NCI-H510A treated with DMSO at 0.1 percent for 48 hours (cell line): ENCODE measurements at regions not wholly inside any gene's neighbourhood (a gene's known extent, or its start where the extent isn't known, plus 50 kb on each side); places are given as distances from the start of the nearest gene placed in this dataset.
"Not testable (repeated sequence)": the region's sequence is repeated elsewhere in the genome, so short reads cannot be mapped to it uniquely, and the experiment has no call there.

Experiments used
- DNase-seq: peaks from one replicate; lab custom pipeline; 2025; lab: John Stamatoyannopoulos, UW

DNA sequence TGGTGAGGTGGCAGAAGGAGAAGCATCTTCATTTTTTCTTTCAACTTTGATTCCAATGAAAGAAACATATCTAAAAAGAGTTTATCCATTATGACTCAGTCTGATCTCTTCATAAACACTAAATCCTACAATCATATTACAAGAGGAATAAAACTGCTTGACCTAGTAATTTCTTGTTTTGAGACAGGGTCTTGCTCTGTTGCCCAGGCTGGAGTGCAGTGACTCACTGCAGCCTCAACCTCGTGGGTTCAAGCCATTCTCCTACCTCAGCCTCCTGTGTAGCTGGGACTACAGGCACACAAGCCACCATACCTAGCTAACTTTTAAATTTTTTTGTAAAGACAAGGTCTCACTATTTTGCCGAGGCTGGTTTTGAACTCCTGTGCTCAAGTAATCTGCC lies 147.2 kb downstream of the NDUFA12 start:
- DNase-seq = no peak

DNA sequence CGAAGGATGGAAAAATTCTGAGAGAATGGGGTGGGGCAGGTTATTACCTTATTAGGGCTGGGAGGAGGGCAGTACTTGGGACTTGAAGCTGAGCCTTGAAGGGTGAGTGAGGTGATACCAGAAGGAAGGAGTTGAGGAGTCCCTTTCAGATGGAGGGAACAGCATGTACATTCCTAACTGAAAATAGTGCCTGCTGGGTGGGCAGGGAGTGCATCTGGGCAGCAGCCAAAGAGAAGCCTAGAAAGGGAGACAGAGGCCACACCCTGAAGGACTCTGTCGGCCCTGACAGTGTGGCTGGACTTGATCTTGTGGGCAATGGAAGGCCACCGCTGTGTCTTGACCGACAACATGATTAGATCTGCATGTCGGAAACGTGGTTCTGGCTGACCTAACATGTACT lies 147.6 kb downstream of the NDUFA12 start:
- no peak for DNase-seq

DNA sequence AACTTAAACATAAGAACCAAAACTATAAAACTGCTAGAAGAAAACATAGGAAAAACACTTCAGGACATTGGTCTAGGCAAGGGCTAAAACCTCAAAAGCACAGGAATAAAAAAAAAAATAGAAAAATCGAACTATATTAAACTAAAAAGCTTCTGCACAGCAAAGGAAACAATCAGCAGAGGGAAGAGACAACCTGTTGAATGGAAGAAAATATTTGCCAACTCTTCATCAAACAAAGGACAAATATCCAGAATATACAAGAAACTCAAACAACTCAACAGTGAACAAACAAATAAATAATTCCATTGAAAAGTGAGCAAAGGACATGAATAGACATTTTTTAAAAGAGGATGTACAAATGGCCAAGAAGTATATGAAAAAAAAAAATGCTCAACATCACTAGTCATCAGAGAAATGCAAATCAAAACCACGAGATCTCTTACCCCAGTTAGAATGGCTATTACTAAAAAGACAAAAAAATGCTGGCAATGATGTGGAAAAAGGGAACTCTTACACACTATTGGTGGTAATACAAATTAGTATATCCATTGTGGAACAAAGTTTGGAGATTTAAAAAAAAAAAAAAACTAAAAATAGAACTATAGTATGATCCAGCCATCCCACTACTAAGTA lies 152.0 kb downstream of the NDUFA12 start:
- no peak for DNase-seq

DNA sequence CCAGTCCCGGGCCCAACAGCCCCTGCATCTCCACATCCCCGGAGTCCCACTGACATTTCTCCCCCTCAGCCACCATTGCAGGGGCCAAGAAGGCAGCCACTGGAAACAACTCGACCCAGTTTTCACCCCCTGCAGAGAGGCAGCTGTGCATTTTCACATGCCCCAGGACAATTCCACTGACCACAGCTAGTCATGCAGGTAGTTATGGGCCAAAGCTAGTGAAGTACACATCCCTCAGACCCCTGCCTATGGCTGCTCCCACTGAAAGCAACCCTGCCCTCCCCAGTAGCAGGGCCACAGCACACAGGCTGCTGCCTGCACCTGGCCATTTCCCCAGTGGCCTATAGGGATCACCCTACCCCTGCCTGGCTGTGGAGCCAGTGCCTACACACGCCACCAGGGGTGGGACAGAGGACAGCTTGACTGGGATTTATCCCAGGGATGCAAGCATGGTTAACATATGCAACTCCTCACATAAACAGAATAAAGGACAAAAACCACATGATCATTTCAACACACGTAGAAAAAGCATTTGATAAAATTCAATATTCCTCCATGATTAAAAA lies 154.0 kb downstream of the NDUFA12 start:
- no peak for DNase-seq

DNA sequence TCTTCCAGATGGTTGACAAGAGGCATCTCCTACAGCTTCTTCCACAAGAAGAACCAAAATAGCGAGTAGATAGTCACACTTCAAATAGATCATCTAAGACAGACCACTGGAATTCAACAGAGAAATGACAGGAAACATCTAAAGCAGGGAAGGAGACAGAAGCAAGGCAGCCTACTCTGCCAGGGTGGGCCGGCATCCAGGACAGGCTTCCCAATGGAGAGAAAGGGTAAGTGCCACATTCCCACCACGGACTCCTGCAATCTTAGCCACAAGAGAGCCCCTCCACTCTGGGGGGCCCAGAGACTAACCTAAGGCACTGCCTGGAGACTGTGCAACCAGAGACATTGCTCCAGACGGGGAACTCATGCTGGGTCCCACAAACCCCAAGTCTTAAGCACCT lies 154.5 kb downstream of the NDUFA12 start:
- DNase-seq = no peak

DNA sequence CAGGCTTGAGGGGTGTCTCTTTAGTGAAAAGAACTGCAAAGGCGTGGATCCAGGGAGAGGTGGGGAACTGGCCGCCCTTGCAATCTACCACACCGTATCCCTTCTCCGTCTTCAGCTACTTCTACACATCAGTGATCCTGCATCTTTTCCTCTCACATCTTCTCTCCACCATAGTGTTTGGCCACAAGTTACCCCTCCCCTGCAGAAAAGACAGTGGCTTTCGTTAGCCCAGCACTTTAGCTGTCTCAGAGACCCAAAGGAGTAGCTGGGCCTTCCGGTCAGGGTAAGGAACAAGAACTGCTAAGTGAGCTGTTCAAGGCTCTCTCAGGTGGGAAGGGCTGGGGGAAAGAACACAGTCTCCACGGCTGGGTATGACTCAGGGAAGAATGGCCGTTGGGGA lies 158.4 kb downstream of the NDUFA12 start:
- DNase-seq = no peak

DNA sequence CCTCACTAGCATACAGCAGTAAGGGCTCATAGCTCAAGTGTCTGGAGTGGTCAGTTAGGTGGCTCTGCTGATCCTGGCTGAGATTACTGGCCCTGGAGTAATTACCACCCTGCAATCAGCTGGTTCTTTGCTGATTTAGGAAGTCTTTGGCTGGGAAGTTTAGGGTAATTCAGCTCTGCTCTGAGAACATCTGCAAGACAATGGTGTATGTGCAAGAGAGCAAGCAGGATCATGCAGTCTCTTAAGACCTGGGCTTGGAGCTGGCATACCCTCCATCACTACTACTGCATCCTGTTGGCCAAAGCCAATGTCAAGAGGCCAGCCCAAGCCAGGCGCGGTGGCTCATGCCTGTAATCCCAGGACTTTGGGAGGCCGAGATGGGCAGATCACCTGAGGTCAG lies 159.0 kb downstream of the NDUFA12 start:
- no peak for DNase-seq

DNA sequence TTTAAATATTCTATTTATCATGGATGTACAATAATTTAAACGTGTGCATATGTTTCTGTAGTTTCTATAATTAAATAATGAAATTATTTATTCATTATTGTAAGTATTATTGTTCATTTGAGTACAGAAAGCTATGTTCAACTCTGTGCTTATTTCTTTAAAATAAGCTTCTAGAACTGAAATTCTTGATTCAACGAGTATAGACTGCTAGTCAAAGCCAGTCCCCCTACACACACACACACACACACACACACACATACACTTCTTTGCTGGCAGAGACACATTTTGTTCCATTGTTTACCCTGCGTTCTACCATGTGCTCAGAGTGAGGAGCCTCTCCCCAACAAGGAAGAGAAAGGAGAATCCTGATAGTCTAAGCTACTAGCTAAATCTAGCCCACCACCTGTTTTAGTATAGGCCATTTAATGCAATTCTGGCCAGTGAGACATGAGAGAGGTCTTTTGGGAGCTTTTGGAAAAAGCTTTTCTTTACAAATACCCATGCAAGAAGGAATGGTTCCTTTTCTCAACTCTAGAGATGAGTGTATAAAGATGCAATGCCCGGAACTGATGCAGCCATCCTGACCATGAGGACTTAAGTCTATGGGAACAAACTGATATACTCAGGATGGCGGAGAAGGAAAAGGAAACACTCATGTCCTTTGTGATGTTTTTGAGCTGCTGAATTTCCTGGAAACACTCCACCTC lies 161.4 kb downstream of the NDUFA12 start:
- DNase-seq = no peak

DNA sequence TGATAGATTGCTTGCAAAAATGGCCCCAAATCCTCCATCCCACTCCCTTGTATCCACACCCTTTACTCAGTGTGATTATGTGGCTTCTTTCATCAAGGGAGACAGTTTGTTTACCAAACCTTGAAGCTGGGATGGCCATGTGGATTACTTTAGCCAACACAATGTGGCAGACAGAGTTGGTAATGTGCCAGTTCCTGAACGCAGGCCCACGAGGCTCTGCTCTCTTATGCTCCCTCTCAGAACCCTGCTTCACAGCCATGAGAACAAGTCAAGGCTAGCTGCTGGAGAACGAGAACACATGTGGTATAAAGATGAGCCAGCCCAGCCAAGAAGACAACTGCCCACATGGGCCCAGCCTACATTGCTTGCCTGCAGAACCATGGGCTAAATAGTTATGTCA lies 162.3 kb downstream of the NDUFA12 start:
- peak; percentile 38 for DNase-seq

DNA sequence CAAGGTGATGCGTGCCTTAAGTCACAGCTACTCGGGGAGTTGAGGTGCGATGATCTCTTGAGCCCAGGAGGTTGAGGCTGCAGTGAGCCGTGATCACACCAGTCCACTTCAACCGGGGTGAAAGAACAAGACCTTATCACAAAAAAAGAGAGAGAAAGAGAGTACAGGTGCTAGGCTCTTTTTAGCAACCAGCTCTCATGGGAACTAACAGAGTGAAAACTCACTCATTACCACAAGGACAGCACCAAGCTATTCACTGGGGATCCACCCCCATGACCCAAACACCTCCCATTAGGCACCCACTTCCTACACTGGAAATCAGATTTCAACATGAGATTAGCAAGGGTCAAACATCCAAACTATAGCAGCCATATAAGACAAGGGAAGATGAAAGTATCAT lies 164.2 kb downstream of the NDUFA12 start:
- no peak for DNase-seq

DNA sequence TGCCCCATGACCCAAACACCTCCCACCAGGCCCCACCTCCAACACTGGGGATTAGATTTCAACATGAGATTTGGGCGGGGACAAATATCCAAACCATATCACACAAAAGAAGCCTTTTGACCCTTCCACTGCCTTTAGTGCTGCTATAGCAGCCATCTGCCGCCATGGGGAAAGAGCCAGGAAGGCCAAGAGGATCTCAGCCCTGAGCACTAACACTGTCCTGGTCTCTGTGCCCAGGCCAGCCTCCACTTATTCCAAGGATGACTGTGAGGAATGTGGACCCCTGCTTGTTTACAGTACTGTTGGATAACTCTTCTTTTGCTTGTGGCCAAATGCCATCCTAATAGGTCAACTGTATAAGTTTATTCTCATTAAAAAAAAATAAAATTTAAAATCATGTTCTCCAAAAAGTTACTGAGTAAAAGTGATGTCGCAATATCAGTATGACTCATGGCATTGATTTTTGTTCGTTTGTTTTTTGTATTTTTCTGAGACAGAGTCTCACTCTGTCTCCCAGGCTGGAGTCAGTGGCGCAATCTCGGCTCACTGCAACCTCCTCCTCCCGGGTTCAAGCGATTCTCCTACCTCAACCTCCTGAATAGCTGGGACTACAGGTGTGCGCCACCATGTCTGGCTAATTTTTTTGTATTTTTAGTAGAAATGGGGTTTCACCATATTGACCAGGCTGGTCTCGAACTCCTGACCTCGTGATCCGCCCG lies 166.4 kb downstream of the NDUFA12 start:
- DNase-seq = not testable (repeated sequence)

DNA sequence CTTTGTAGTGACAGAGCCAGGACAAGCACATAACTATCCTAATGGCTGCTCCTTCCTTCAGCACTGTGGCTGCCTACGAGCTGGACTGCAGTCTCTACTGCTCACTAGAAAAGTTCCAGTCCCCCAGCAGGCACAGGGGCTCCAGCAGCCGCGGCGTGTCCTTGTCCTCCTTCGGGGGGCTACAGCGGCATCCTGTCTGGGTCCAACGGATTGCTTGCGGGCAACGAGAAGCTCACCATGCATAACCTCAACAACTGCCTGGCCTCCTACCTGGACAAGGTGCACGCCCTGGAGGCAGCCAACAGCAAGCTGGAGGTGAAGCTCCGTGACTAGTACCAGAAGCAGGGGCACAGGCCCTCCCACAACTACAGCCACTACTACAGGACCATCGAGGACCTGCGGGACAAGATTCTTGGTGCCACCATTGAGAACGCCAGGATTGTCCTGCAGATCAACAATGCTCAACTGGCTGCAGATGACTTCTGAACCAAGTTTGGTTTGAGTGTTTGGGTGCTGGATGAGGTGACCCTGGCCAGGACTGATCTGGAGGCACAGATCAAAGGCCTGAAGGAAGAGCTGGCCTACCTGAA lies 169.4 kb downstream of the NDUFA12 start:
- DNase-seq = no peak

DNA sequence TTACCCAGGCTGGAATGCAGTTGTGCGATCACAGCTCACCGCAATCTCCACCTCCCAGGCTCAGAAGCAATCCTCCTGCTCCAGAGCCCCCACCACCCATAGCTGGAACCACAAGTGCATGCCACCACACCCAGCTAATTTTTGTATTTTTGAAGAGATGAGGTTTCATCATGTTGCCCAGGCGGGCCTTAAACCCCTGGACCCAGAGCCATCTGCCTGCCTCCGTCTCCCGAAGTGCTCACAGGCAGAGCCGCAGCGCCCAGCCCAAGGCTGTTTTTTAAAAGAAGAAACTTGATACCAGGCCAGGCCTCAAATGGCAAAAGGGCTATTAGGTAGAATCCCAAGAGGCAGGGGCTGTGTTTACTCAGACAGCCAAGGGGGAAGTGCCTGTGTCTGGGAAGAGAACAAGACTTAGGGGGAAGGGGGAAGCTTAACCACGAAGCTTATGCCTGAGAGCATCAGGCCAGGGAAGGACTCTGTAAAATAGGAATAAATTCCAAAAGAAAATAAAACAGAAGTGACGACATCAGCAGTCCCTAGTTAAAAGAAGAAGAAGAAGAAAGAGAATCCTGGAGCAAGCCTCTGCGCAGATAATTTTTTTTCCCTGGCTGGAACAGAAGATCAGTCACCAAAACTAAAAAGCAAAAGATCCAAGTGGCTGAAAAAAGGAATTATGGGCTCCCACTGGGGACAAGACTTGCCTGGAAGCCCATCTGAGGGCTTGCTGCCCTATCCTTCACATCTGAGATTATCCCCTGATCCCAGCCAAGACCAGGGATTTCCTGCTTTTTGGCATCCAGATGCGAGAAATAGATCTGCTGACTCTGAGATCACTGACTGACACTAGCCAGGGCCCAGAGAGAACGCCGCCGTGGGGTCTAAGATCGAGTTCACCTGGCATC lies 170.5 kb downstream of the NDUFA12 start:
- peak; percentile 60 for DNase-seq

DNA sequence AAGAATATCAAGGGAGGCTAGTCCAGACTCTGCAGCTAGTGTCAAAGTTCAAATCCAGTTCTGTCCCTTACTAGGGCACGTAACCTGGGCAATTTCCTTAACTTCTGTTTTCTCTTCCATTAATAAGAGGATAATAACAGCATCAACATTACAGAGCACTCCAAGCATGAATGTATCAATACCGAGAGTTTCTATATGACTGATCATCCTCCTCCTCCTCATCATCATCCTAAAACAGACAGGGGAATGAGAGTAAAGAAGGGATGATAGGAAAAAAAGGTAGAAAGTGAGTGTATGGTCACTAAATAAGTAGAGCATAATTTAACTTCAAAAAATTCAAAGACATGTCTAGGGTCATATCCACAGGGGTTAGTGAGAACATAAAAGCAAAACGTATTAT lies 171.4 kb downstream of the NDUFA12 start:
- DNase-seq = no peak

DNA sequence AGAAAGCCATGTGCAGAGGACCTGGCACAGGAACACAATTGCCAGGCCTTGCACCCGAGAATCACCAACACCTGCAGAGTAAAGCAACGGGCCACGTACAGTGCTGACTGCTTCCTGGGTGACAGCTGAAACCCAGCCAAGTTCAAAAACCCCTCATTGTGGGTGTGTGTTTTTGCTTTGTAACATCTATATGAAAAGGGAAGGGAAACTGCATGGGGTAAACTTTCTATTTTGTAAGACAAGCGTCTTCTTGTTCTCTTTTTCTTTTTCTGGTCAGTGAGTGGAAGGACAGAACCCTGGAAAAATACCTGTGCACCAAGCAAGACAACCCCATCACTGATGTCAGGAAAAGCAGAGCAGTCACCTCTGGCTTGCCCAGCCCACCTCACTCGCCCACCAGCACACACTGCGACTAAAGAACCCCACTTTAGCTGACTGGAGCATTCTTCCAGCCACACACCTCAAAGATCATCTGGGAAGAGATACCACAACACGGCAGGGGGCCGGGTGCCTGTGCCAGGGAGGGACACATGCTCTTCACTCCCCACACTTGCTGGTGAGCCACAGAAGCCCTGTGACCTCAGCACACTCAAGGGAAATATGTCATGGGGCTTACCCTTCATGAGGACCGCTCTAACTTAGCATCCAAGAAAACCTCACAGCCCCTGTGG lies 172.3 kb downstream of the NDUFA12 start:
- DNase-seq = no peak

DNA sequence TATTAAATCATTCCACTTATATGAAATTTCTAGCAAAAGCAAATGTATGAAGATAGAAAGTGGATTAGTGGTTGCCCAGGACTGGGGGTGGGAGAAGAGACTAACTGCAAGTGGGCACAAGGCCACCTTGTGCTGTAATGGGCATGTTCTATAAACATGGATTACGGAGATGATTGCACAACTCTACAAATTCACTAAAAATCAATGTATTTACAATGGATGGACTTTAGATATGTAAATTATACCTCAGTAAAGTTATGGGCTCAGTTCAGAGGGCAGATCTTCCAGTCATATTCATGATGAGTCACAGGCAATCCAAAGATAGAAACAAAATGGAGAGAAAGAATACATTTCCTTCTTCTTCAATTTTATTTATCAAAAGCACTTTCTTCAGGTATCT lies 173.9 kb downstream of the NDUFA12 start:
- no peak for DNase-seq

DNA sequence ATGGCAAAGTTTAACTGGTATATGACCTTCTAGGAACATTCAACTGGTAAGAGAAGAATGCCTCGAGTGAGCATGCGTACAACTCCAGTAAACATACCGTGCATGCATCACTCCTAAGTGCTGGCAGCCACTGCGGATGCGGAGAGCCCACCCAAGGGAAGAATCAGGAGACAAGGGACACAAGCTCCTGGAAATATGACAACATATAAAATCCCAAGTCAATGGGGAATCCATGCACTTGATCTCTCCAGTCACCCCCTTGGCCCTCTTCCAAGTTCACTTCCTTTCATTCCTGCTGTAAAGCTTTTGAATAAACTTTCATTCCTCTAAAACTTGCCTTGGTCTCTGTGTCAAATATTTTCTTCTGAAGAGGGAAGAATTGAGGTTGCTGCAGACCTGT lies 168.7 kb upstream of the TMCC3 start:
- no peak for DNase-seq

DNA sequence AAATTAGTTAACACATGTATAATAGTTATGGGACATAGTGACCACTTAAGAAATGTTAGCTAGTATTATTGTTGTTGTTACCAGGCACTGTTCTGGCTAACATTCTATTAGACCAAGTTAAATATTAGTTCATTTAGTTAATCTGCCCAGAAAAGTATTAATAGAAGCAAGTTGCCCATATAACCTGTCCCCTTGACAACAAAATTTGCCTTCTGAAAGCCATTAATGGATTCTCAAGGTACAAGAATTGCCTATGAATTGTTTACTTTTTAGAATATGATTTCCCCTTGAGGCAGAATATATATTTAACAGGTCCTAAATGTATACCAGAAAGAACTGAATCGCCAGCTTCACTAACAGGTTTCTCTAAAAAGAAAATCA lies 167.3 kb upstream of the TMCC3 start:
- no peak for DNase-seq

DNA sequence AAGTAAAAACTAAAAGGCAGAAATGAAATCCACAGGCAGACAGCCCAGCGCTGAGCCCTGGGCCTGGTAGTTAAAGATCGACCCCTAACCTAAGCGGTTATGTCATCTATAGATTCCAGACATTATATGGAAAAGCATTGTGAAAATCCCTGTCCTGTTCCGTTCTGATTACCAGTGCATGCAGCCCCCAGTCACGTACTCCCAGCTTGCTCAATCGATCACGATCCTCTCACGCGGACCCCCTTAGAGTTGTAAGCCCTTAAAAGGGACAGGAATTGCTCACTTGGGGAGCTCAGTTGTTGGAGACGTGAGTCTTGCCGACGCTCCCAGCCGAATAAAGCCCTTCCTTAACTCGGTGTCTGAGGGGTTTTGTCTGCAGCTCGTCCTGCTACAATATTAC lies 166.8 kb upstream of the TMCC3 start:
- not testable (repeated sequence) for DNase-seq

DNA sequence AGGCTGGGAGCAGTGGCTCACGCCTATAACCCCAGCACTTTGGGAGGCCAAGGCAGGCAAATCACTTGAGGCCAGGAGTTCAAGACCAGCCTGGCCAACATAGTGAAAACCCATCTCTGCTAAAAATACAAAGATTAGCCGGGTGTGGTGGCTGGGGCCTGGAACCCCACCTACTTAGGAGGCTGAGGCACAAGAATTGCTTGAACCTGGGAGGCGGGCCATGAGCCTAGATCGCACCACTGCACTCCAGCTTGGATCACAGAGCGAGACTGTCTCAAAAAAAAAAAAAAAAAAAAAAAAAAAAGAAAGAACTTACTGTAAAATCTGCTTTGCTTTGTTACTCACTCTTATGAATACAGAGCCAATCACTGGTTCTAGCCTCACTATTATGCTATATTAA lies 166.4 kb upstream of the TMCC3 start:
- not testable (repeated sequence) for DNase-seq

DNA sequence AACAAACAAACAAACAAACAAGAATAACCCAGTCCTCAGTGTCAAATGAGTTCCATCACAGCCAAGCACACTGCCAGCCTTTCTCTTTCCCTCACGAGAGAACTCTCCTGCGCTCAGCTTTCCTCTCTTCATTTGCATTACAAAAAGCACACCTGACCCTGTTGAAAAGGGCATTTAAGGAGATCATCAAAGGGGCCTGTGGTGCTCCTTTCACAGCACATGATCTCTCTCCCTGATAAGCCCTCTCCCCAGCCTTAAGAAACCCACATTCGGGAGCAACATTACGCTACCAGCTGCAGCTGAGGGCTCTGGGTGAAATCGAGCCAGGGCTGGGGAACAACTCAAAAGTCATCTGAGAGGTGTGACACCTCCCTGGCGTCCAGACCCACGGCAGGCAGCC lies 165.6 kb upstream of the TMCC3 start:
- DNase-seq = no peak
